ENCODE measurements at regions not wholly inside any gene's neighbourhood (a gene's known extent, or its start where the extent isn't known, plus 50 kb on each side); places are given as distances from the start of the nearest gene placed in this dataset.

- TF ChIP-seq, protein P1, sequence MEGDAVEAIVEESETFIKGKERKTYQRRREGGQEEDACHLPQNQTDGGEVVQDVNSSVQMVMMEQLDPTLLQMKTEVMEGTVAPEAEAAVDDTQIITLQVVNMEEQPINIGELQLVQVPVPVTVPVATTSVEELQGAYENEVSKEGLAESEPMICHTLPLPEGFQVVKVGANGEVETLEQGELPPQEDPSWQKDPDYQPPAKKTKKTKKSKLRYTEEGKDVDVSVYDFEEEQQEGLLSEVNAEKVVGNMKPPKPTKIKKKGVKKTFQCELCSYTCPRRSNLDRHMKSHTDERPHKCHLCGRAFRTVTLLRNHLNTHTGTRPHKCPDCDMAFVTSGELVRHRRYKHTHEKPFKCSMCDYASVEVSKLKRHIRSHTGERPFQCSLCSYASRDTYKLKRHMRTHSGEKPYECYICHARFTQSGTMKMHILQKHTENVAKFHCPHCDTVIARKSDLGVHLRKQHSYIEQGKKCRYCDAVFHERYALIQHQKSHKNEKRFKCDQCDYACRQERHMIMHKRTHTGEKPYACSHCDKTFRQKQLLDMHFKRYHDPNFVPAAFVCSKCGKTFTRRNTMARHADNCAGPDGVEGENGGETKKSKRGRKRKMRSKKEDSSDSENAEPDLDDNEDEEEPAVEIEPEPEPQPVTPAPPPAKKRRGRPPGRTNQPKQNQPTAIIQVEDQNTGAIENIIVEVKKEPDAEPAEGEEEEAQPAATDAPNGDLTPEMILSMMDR (IDR thresholded peaks at IDR 0.05) = no peak
- Mint-ChIP-seq H3K4me3 (no peak overlapping the region), H3K27me3 (no peaks in the 10 kb centered on the region), H3K36me3 (ENCODE audit: low read depth) (no peaks in the 10 kb centered on the region), H3K27ac (no peak overlapping the region), H3K4me1 (no peaks in the 10 kb centered on the region), H3K9me3 (peaks cover 3% of the 10 kb centered on the region)
- DNase-seq (no peak), ATAC-seq (ENCODE audit: low read depth) (no peak)
- intact Hi-C loops (cut with micrococcal nuclease) = no loop called here
- ChIA-PET POLR2A (no interaction called here), CTCF (no interaction called here)
Observed at GRCh38 chr20:11032611-11033010, 358.8 kb upstream of the JAG1 start.

- ATAC-seq (ENCODE audit: low read depth) (no peak), DNase-seq (no peak)
- H3K27me3 Mint-ChIP-seq = no peaks in the 10 kb centered on the region
- no peak overlapping the region for H3K27ac Mint-ChIP-seq
- ChIA-PET CTCF (no interaction called here), POLR2A (no interaction called here)
- H3K4me1 Mint-ChIP-seq = no peaks in the 10 kb centered on the region
- no peak overlapping the region for H3K4me3 Mint-ChIP-seq
- intact Hi-C loops (cut with micrococcal nuclease) = no loop called here
- peaks cover 3% of the 10 kb centered on the region for H3K9me3 Mint-ChIP-seq
- TF ChIP-seq, protein P1 (IDR thresholded peaks at IDR 0.05) = no peak
- H3K36me3 Mint-ChIP-seq (ENCODE audit: low read depth) = no peaks in the 10 kb centered on the region
Observed at GRCh38 chr20:11034025-11034424, 360.2 kb upstream of the JAG1 start.

DNA sequence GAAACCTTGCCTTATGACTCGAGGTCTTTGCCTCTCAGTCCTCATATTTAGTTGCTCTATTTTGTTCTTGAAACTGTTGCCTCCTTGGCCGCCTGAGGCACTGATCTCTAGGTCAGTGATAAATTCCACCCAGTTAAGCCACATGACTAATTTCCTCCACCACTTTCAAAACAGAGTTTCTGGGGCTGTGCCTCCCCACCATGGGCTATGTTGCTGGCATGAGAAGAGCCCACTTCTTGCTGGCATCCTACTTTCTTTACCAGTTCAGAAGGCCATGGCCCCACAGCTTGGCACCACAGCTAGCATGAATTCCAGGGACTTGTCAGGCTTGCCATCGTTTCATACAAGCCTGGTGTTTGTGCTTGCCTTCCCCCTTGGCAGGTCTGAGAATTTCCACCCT is 361.4 kb upstream of the JAG1 start:
- ChIA-PET POLR2A (no interaction called here), CTCF (no interaction called here)
- intact Hi-C loops (cut with micrococcal nuclease) = no loop called here
- Mint-ChIP-seq H3K4me1 (no peaks in the 10 kb centered on the region), H3K9me3 (peaks cover 3% of the 10 kb centered on the region), H3K4me3 (no peak overlapping the region), H3K36me3 (ENCODE audit: low read depth) (no peaks in the 10 kb centered on the region), H3K27ac (no peak overlapping the region), H3K27me3 (no peaks in the 10 kb centered on the region)
- TF ChIP-seq, protein P1 (IDR thresholded peaks at IDR 0.05) = no peak
- ATAC-seq (ENCODE audit: low read depth) (no peak), DNase-seq (no peak)

DNA sequence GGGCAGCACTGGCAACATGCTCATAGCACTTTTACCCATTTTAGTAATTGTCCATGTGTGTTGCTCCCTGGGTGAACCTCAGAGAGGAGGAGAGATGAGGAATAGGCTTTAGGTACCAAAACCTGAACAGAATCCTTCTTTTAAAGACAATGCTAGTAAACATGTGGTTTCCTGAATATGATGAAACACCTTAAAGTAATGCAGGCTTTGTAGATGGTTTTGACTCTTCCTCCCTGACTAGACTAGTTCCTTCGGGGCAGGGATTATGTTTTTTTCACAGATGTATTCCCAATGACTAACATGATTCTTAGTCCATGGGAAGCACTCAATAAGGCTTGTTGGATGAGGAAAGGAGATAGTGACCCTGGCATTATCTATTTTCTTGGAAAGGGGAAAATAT is 367.6 kb upstream of the JAG1 start:
- TF ChIP-seq, protein P1 (IDR thresholded peaks at IDR 0.05) = no peak

GRCh38 chr20:11043001-11043400 is 369.2 kb upstream of the JAG1 start:
- ChIA-PET CTCF (no interaction called here), POLR2A (no interaction called here)
- Mint-ChIP-seq H3K4me3 (no peak overlapping the region), H3K27ac (no peak overlapping the region), H3K27me3 (no peaks in the 10 kb centered on the region), H3K36me3 (ENCODE audit: low read depth) (no peaks in the 10 kb centered on the region), H3K4me1 (no peaks in the 10 kb centered on the region), H3K9me3 (no peaks in the 10 kb centered on the region)
- intact Hi-C loops (cut with micrococcal nuclease) = no loop called here
- DNase-seq (no peak), ATAC-seq (ENCODE audit: low read depth) (no peak)
- TF ChIP-seq, protein P1 (IDR thresholded peaks at IDR 0.05) = no peak

More for the DNA sequence above, 367.6 kb upstream of the JAG1 start:
- intact Hi-C loops (cut with micrococcal nuclease) = no loop called here
- Mint-ChIP-seq H3K9me3 (no peaks in the 10 kb centered on the region), H3K4me3 (no peak overlapping the region), H3K4me1 (no peaks in the 10 kb centered on the region), H3K27me3 (no peaks in the 10 kb centered on the region), H3K27ac (no peak overlapping the region), H3K36me3 (ENCODE audit: low read depth) (no peaks in the 10 kb centered on the region)
- ATAC-seq (ENCODE audit: low read depth) (no peak), DNase-seq (no peak)
- POLR2A ChIA-PET = no interaction called here
- CTCF ChIA-PET = no interaction called here

Measured in activated B cell treated with CpG ODN at 0.5 μM for 24 hours (primary cell).